Skeletal muscle tissue (tissue), 3 donors: ENCODE measurements at regions not wholly inside any gene's neighbourhood (a gene's known extent, or its start where the extent isn't known, plus 50 kb on each side); places are given as distances from the start of the nearest gene placed in this dataset.
"Not testable (repeated sequence)": the region's sequence is repeated elsewhere in the genome, so short reads cannot be mapped to it uniquely, and the experiment has no call there.

ENCODE experiments used
- H3K27ac ChIP-seq: one replicate; pipeline ENCODE4 v1.7.0; 2013; ENCODE audit warnings: mild to moderate bottlenecking, low read depth, low read length, inconsistent platforms
- H3K27me3 ChIP-seq, 3 donors: one replicate each; pipeline ENCODE4 v1.7.0; 2013; ENCODE audit warnings: low read length in 3 of 3; ENCODE audit not compliant: control insufficient read depth in 3 of 3, insufficient read depth in 3 of 3
- H3K36me3 ChIP-seq, 3 donors: one replicate each; pipeline ENCODE4 v1.7.0; 2013; ENCODE audit warnings: low read length in 3 of 3; ENCODE audit not compliant: control insufficient read depth in 3 of 3, insufficient read depth in 3 of 3
- H3K4me1 ChIP-seq, 3 donors: one replicate each; pipeline ENCODE4 v1.7.0; 2013; ENCODE audit warnings: low read length in 3 of 3, mild to moderate bottlenecking in 3 of 3; ENCODE audit not compliant: control insufficient read depth in 3 of 3, insufficient read depth in 3 of 3
- H3K4me3 ChIP-seq, 3 donors: one replicate each; pipeline ENCODE4 v1.7.0; 2013; ENCODE audit warnings: low read length in 3 of 3
- H3K9ac ChIP-seq, 3 donors: one replicate each; pipeline ENCODE4 v1.7.0; 2013; ENCODE audit warnings: low read length in 3 of 3, mild to moderate bottlenecking in 3 of 3, moderate library complexity in 2 of 3, low read depth in 1 of 3
- H3K9me3 ChIP-seq, 3 donors: one replicate each; pipeline ENCODE4 v1.7.0; 2013; ENCODE audit warnings: low read length in 3 of 3; ENCODE audit not compliant: control insufficient read depth in 3 of 3
- donor health status: Osteomylitis.

DNA sequence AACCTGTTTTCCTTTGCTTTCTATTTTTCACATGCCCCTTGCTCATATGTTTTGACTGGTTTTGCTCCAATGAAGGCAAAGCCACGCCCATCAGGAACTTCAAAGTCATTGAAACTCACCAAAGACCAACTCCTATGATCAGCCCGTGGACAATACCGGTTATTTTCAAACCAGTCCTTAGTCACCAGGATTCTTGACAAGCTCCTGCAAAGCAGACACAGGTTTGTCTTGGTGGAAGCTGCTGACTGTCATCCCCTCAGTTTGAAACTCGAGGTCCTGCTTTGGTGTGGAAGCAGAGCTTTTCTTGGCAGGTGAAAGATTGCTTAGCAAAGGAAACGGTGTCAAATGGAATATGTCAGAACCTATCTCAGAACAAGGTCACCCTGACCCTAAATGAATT, 384.7 kb upstream of the CXADR start:
- H3K27ac ChIP-seq: no peak overlapping the region
- no peaks in the 10 kb centered on the region for H3K4me1 ChIP-seq
- no peak overlapping the region for H3K9ac ChIP-seq
- H3K27me3 ChIP-seq: no peaks in the 10 kb centered on the region
- no peak overlapping the region for H3K4me3 ChIP-seq
- H3K36me3 ChIP-seq: no peaks in the 10 kb centered on the region
- H3K9me3 ChIP-seq: no peaks in the 10 kb centered on the region

DNA sequence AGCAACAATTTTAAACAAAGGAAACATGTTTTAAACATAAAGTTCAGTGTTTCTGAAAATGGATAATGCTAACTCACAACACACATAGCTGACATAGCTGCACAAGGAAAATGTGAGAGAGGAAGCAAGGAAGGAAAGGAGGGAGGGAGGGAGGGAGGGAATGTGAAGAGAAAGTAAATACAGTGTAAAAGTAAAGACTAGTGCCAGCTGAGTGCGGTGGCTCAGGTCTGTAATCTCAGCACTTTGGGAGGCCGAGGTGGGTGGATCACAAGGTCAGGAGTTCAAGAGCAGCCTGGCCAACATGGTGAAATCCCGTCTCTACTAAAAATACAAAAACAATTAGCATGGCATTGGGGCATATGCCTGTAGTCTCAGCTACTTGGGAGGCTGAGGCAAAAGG, 373.7 kb upstream of the CXADR start:
- not testable (repeated sequence) for H3K9ac ChIP-seq, H3K27me3 ChIP-seq, H3K36me3 ChIP-seq, H3K9me3 ChIP-seq, H3K27ac ChIP-seq, H3K4me1 ChIP-seq
- H3K4me3 ChIP-seq: peak overlapping the region in 1 of 3 donors; percentile 54

DNA sequence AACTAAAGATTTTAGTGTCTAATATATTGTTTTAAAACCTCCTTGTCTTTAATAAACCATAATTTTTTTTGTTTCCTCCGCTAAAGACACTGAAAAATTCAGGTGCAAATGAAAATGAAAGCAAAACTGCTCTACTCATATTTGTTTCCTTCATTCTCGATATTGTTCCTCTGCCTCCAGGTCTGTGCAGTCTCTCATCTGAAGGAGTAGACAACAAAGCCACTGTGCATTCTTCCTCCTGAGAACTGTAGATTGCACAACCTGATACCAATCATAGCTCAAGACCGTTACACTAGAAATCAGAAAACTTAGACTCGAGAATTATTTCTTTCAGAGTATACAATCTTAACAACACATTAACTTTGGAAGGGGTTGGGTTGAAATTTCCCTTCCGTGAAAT, 373.1 kb upstream of the CXADR start:
- H3K27me3 ChIP-seq: no peaks in the 10 kb centered on the region
- H3K4me3 ChIP-seq: peak overlapping the region in 1 of 3 donors; percentile 54
- H3K9me3 ChIP-seq: no peaks in the 10 kb centered on the region
- no peaks in the 10 kb centered on the region for H3K4me1 ChIP-seq
- H3K36me3 ChIP-seq: no peaks in the 10 kb centered on the region
- no peak overlapping the region for H3K27ac ChIP-seq
- H3K9ac ChIP-seq: peak overlapping the region in 1 of 3 donors; percentile 3

DNA sequence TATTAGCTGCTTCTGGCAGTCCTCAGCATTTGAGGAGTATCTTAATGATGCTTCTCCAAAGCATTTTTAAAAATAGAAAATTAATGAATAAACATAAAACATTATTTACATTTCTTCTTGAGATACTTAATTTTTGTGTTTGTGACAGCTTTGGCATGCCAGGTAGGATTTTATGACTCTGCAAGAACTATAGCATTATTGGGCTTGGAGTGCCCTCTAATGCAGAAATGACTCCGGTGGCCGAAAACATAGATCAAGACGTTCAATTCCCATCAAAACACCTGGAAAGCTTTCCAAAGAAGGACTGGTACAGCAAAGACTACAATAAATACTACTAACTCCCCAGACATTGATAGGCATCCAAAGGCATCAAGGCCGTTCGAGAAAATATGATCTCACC, 366.4 kb upstream of the CXADR start:
- H3K9ac ChIP-seq: no peak overlapping the region
- H3K36me3 ChIP-seq: no peaks in the 10 kb centered on the region
- no peaks in the 10 kb centered on the region for H3K9me3 ChIP-seq
- no peak overlapping the region for H3K27ac ChIP-seq
- no peaks in the 10 kb centered on the region for H3K27me3 ChIP-seq
- H3K4me3 ChIP-seq: no peak overlapping the region
- H3K4me1 ChIP-seq: no peaks in the 10 kb centered on the region

DNA sequence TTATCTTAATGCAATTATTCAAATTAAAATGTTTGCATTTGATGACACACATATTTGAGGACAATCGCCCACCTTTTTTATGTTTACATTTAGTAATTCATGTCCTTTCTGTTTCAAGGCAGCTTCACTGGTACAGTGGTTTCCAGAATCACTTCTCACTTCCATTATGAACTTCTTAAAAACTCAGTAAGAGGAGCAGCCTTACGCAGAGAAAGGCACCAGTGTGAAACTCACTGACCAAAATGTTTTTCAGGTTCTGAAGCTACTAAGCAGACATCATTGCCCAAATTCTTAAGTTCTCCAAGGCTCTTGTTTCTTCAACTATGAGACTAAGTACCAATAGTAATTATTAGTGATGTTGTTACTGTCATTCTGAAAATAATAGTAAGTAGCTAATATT, 353.1 kb upstream of the CXADR start:
- no peaks in the 10 kb centered on the region for H3K4me1 ChIP-seq
- no peak overlapping the region for H3K27ac ChIP-seq
- H3K4me3 ChIP-seq: no peak overlapping the region
- no peaks in the 10 kb centered on the region for H3K36me3 ChIP-seq
- H3K9ac ChIP-seq: no peak overlapping the region
- no peaks in the 10 kb centered on the region for H3K9me3 ChIP-seq
- no peaks in the 10 kb centered on the region for H3K27me3 ChIP-seq

DNA sequence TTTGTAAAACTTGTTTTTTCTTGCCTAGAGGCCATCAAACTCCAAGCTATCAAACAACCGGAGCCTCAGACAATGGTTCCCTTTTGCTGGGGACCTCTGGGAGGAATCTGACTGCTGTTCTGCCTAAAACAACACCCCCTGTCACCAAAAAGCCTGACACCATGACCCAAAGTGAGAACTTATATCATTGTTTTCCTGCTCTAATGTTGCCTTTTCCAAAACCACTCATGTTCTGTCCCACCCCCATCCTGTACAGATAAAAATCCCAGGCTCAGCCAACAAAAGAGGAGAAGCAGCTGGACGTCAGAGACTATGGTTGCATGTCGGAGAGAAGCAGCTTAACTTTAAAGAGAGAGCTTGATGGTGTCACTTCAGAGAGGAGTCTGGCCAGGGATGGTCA, 327.2 kb upstream of the CXADR start:
- no peak overlapping the region for H3K4me3 ChIP-seq
- H3K36me3 ChIP-seq: no peaks in the 10 kb centered on the region
- H3K9me3 ChIP-seq: peaks cover 0 to 8% (median 2%) of the 10 kb centered on the region in 3 donors
- H3K4me1 ChIP-seq: no peaks in the 10 kb centered on the region
- H3K9ac ChIP-seq: no peak overlapping the region
- no peaks in the 10 kb centered on the region for H3K27me3 ChIP-seq
- H3K27ac ChIP-seq: no peak overlapping the region

DNA sequence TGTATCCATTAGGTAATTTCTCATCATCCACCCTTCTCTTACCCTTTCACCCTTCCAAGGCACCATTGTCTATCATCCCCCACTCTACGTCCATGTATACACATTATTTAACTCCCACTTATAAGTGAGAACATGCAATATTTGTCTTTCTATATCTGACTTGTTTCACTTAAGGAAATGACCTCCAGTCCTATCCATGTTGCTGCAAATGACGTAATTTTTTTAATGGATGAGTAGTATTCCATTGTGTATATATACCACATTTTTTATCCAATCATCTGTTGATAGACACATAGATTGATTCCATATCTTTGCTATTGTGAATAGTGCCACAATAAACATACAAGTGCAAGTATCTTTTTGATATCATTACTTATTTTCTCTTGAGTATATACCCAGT, 322.9 kb upstream of the CXADR start:
- Histone ChIP-seq H3K9me3 (peaks cover 2 to 13% (median 6%) of the 10 kb centered on the region in 3 donors), H3K36me3 (no peaks in the 10 kb centered on the region), H3K4me3 (no peak overlapping the region), H3K9ac (no peak overlapping the region), H3K27me3 (no peaks in the 10 kb centered on the region), H3K27ac (no peak overlapping the region), H3K4me1 (no peaks in the 10 kb centered on the region)

DNA sequence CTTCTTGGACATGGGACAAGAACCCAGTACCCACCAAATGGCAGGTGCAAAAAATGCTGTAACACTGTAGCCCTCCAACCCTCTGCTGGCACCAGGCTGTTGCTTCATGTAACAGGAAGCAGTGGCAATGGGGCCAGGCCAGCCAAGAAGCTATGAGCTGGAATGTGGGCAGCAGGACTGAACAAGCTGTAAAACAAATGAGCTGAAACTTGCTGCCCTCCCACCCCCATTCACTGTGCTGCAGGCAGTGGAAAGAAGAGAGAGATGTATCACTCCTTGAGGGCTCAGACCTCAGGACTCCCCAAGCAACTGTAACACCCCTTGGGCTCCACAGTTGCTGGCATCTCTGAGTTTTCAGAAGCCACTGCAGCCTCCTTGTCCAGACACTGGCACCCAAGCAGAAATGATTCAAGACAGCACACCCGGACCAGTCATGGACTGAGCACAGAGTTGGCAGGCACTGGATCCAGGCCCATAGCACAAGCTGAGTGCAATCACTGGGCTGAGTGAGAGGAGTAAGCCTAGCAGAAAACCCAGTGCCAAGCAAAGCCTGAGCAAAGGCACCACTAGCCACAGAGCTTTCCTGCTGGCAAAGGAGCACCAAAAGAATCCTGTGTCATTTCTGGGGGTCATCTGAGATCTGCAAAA, 321.4 kb upstream of the CXADR start:
- Histone ChIP-seq H3K27me3 (no peaks in the 10 kb centered on the region), H3K9ac (no peak overlapping the region), H3K4me3 (peak overlapping the region in 1 of 3 donors; percentile 41), H3K9me3 (peaks cover 2 to 13% (median 2%) of the 10 kb centered on the region in 3 donors), H3K4me1 (no peaks in the 10 kb centered on the region), H3K27ac (no peak overlapping the region), H3K36me3 (no peaks in the 10 kb centered on the region)

DNA sequence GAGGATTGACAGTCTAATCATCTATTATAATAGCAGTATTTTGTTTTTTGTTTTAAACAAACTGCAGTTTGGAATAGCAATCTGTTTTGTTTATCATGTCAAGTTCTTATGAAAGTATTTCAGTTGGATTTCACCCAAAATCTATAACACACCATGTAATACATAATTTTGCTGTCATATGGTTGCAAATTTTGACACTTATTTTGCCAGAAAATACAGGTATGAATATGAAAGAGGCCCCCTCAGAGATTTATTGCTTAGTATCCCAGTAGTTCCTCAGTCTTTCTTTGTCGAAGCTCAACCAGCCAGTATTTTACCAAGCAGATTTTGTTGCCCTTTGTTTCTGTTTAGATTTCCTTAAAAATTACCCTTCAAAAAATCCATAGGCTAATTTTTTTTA, 317.5 kb upstream of the CXADR start:
- Histone ChIP-seq H3K36me3 (no peaks in the 10 kb centered on the region), H3K27ac (no peak overlapping the region), H3K4me3 (no peak overlapping the region), H3K27me3 (no peaks in the 10 kb centered on the region), H3K9me3 (peaks cover 0 to 11% (median 2%) of the 10 kb centered on the region in 3 donors), H3K9ac (no peak overlapping the region), H3K4me1 (no peaks in the 10 kb centered on the region)

DNA sequence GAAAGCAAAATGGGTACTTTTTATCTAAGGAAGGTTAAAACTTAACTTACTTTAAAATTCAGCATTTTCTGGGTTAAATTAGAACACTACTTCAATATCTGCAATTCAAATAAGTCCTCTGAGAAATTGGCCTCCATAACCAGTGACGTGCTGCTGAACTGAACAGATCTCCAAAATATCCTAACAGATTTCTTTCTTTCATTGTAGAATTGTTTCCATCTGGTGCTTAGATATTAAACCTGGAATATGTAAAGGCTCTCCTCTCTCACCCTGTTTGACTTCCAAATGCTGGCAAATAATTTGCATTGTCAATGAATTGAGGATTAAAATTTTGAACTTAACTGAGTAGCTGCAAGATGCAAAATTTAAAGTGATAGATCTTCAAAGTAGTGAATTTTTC, 316.9 kb upstream of the CXADR start:
- Histone ChIP-seq H3K9ac (no peak overlapping the region), H3K4me3 (no peak overlapping the region), H3K27me3 (no peaks in the 10 kb centered on the region), H3K27ac (no peak overlapping the region), H3K4me1 (no peaks in the 10 kb centered on the region), H3K9me3 (peaks cover 0 to 7% (median 2%) of the 10 kb centered on the region in 3 donors), H3K36me3 (no peaks in the 10 kb centered on the region)
